NCI-H82 treated with DMSO at 0.1 percent for 48 hours (cell line): ENCODE measurements at regions not wholly inside any gene's neighbourhood (a gene's known extent, or its start where the extent isn't known, plus 50 kb on each side); places are given as distances from the start of the nearest gene placed in this dataset.

Experiments used
- DNase-seq: peaks from one replicate; lab custom pipeline; 2025; ENCODE audit not compliant: unreplicated experiment; lab: John Stamatoyannopoulos, UW

DNA sequence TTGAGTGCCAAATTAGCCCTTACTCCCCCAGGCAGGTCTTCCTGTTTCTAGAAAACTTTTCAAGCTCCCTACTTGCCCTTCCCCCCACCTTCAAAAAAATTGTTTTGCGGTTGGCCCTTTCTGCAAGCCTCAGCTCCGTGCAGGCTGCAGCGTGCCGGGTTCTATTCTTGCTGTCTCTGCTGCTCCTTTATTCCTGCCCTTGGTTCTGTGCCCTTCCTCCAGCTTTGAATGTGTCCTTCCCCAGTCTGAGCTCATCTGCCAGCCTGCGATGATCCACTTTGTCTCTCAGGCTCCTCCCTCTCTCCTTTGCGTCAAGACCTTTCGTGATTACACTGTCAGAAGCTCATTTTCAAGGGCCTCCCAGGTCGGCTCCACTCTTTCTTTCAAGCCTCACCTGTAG is 98.6 kb downstream of the IRF2BPL start:
- DNase-seq, result peak; percentile 43

DNA sequence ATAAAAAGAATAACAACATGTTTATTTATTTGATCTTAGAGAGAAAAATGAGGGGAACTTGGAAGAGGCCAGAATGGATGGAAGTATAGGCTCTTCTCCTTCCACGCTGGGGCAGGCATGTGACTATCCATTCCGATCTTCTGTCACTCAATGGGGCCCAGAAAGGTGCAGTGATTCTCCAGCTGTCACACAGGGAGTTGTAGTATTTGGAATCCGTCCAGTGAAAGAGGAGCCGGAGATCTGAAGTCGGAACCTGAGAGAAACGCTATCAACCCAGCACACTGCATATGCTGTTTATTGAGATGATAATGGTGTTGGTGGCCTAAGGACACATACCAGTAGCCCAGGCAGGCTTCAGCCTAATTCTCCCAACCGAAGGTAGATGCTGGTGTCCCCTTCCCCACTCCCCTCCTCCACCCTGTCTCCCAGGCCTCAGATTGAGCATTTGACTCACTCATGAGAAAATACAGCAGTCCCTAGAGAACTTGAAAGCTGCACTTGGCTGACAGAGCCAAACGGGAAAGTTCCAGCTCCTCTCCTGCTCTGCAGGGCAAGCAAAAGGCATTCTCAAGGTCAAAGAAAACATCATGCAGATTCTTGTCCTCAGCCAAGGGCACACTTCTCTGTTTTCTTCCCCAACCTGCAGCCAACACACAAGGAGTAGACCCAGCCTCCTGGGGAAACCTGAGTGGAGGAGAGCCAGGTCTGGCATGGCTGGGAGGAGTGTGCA is 100.4 kb downstream of the IRF2BPL start:
- DNase-seq, result no peak

DNA sequence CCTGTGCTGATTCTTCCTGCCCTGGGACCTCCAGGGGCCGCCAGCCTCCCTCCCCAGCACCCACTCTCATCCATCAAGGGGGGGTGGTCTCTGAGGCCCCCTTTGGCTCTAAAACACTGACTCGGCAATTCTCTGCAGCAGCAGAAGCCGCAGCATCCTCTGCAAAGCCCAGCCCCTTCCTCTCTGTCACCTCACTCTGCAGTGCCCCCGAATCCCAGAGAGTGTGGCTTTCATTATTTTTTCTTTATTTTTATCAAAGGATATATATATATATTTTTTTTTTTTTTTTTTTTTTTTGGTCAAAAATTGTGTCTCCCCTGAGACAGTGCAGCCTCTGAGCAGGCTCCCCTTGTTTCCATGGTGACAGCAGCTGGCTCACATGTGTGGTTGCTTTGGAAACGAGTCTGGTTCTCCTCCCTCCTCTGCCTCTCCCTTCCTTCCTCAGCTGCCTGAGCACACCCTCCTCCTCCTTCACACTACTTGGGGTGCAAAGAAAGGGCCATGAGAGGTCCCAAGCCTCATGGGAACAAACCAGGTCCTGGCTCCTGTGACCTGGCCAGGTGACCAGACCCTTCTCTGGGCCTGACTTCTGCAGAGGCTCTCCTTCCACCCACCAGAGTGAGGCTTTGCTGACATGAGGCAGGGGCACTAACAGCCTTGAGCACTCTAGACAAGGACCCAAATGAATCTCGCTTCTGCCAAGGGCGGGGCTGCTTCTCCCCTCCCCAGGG is 100.5 kb downstream of the LRRC74A start:
- DNase-seq, result no peak

- DNase-seq, result no peak
Observed at GRCh38 chr14:76925097-76925441, 98.9 kb downstream of the LRRC74A start.

DNA sequence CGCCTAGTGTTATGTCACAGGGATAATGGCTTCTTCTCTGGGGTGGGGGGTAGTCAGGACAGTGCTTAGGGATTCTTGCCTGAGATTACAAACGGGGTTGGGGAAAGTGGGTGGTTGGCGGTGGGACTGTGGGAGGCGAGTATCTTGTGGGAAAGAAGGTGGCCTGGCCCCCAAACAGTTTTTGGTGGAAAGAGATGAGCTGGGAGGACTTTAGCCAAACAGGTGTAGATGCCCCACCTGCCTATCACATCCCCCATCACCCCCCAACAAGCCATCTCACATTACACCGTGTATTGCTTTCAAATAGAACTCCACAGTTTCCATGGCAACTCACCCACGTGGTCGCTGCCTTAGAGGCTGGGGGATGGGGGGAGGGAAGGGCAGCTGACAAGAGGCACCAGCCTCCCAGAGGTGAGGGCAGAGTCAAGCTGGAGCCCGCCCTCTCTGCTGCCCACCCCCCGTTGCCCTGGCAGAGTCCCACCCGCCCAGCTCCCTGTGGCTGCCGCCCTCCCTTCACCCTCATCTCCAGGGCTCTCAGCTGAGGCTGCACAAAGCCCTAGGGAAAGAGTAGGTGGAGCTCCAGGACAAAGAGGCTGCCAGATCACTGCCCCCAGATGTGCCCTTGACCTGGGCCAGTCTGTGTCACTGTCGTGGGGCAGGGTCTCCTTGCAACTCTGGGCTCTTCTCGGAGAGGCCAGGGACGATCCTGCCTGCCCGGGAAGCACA is 98.3 kb downstream of the LRRC74A start:
- no peak for DNase-seq

- no peak for DNase-seq
Observed at GRCh38 chr14:76923431-76924370, 97.5 kb downstream of the LRRC74A start.

GRCh38 chr14:76922584-76922983 is 96.4 kb downstream of the LRRC74A start:
- DNase-seq, result no peak

DNA sequence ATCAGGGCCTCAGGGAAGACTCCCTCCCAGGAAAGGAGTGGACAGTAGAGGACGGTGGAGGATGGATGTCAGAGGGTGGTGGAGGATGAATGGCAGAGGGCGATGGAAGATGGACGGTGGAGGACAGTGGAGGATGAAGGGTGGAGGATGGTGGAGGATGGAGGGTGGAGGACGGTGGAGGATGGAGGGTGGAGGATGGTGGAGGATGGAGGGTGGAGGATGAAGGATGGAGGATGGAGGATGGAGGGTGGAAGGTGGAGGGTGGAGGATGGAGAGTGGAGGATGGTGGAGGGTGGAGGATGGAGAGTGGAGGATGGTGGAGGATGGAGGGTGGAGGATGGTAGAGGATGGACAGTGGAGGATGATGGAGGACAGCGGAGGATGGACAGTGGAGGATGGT is 95.9 kb downstream of the LRRC74A start:
- DNase-seq, result no peak

GRCh38 chr14:76921088-76921399 is 94.8 kb downstream of the LRRC74A start:
- DNase-seq, result no peak

DNA sequence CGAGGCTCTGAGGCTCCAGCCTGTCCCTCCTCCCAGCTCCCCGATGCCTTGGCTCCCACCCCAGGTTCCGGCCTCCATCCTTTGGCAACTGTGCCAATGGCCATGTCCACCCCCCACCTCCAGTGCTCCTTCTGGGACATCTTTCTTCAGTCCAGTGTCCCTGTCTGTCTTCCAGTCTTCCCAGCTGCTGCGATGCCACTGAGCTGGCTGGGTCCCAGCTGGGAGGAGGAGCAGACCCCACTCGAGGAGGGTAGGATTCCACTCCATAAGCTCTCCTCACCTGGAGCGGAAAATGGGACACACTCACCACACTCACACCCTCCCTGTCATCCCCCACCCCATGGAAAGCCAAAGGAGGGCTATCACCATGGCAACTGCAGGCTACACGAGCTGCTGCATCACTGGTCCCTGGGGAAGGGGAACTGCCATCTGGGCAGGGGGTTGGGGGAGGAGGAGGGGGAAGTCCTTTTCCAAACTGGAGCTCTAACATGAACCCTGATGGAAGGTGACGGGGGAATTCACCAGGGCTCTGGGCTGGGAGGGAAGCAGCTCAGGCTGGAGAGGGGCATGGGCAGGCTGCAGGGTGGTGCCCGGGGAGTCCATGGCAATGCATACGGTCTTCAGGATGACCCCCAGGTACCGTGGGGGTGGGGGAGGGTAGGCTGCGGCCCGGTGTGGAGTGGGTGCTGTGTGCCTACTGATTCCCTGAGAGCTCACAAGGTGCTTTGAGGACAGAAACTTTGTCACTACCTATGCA is 94.3 kb downstream of the LRRC74A start:
- peak; percentile 83 for DNase-seq

GRCh38 chr14:76919431-76920330 is 93.5 kb downstream of the LRRC74A start:
- DNase-seq, result peak; percentile 90
